Gastrocnemius medialis (tissue), 4 donors: ENCODE measurements at regions not wholly inside any gene's neighbourhood (a gene's known extent, or its start where the extent isn't known, plus 50 kb on each side); places are given as distances from the start of the nearest gene placed in this dataset.

Experiments
- POLR2A ChIP-seq, 2 donors: fragments of 450-650 bp; IDR thresholded peaks; one replicate each; pipeline ENCODE4 v1.6.1; 2017; ENCODE audit warnings: antibody characterized with exemption in 2 of 2, mild to moderate bottlenecking in 2 of 2, moderate library complexity in 2 of 2
- TF ChIP-seq, protein P1 (sequence below), 5 experiments: fragments of 450-650 bp in 3 of 5; fragments of 200-600 bp in 2 of 5; sonication (generic) in 2 of 5; IDR thresholded peaks in 4 of 5; conservative IDR thresholded peaks in 1 of 5; 1 replicate in 4 of 5; 2 replicates in 1 of 5; pipeline ENCODE4 v1.5.1; 2016 to 2019; ENCODE audit warnings: antibody characterized with exemption in 5 of 5, mild to moderate bottlenecking in 3 of 5, moderate library complexity in 3 of 5

DNA sequence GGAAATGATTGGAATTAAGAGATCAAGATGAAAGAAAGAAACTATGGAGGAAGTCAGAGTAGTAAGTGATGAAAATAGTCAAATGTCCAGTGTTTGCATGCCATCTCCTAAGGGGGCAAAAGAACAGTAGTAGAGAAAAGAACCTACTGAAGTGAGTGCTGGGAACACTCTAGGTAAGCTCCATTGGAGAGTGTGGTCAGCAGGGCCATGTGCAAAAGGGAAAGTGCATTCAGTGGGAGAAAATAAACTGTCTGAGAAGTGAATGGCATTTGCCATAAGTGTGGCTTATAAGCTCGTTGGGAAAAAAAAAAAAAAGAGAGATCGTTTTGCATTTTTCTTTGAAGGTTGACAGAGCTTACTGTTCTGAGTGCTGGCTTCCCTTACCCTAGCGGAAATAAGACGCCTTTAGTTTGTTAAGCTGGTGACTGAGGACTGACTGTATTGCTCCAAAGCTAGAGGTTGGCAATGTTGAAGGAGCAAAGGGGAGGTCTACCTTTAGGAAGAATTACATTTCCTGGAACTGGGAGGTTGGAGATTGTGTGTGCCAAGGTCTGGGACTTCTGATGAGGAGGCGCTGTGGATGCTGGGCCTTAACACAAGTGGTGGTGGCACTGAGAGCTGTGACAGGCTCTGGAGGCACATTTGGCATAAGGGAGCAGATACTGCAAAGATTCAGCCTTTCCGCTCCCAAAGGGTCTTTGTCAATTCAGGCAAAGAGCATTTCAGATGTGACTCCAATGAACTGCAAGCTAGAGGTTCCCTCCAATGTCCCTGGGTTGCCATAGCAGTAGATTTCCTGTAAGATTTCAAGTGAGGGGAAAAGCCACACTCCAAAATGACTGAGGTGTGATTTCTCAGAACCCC is 287.8 kb upstream of the SATB1 start:
- TF ChIP-seq, protein P1, sequence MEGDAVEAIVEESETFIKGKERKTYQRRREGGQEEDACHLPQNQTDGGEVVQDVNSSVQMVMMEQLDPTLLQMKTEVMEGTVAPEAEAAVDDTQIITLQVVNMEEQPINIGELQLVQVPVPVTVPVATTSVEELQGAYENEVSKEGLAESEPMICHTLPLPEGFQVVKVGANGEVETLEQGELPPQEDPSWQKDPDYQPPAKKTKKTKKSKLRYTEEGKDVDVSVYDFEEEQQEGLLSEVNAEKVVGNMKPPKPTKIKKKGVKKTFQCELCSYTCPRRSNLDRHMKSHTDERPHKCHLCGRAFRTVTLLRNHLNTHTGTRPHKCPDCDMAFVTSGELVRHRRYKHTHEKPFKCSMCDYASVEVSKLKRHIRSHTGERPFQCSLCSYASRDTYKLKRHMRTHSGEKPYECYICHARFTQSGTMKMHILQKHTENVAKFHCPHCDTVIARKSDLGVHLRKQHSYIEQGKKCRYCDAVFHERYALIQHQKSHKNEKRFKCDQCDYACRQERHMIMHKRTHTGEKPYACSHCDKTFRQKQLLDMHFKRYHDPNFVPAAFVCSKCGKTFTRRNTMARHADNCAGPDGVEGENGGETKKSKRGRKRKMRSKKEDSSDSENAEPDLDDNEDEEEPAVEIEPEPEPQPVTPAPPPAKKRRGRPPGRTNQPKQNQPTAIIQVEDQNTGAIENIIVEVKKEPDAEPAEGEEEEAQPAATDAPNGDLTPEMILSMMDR (IDR thresholded peaks at IDR 0.05 in 4 of 5, conservative IDR thresholded peaks at IDR 0.05 in 1 of 5), result no peak
- TF ChIP-seq POLR2A (IDR thresholded peaks at IDR 0.05), result no peak
